SK-N-SH (cell line): ENCODE measurements at regions not wholly inside any gene's neighbourhood (a gene's known extent, or its start where the extent isn't known, plus 50 kb on each side); places are given as distances from the start of the nearest gene placed in this dataset.

Experiments
- CTCF ChIP-seq: fragments of 200-600 bp; sonication (generic); IDR thresholded peaks from 2 replicates; pipeline ENCODE4 v1.6.1; 2017; ENCODE audit warnings: antibody characterized with exemption, mild to moderate bottlenecking, moderate library complexity
- NFIC ChIP-seq: IDR thresholded peaks from 2 replicates; pipeline ENCODE4 v1.4.0; 2012; ENCODE audit warnings: borderline replicate concordance
- PBX3 ChIP-seq: IDR thresholded peaks from 2 replicates; pipeline ENCODE4; 2012
- POLR2AphosphoS5 ChIP-seq: IDR thresholded peaks from 2 replicates; pipeline ENCODE4 v1.6.1; 2012; ENCODE audit warnings: low read depth, low read length
- RXRA ChIP-seq: IDR thresholded peaks from 2 replicates; pipeline ENCODE4 v1.4.0; 2012; ENCODE audit warnings: low read depth, mild to moderate bottlenecking, borderline replicate concordance

- TF ChIP-seq RXRA (no peak), NFIC (no peak), CTCF (no peak), PBX3 (no peak), POLR2AphosphoS5 (no peak)
Observed at GRCh38 chr4:32689518-32689917, 1969.3 kb downstream of the PCDH7 start.
